GM18511 (cell line): ENCODE measurements at regions not wholly inside any gene's neighbourhood (a gene's known extent, or its start where the extent isn't known, plus 50 kb on each side); places are given as distances from the start of the nearest gene placed in this dataset.
"Not testable (repeated sequence)": the region's sequence is repeated elsewhere in the genome, so short reads cannot be mapped to it uniquely, and the experiment has no call there.

Source experiments
- ATAC-seq: cut with Tn5 transposase; IDR thresholded peaks from one replicate; pipeline ENCODE4 v1.9.1; 2021; ENCODE audit warnings: mild to moderate bottlenecking, moderate library complexity; ENCODE audit not compliant: unreplicated experiment

DNA sequence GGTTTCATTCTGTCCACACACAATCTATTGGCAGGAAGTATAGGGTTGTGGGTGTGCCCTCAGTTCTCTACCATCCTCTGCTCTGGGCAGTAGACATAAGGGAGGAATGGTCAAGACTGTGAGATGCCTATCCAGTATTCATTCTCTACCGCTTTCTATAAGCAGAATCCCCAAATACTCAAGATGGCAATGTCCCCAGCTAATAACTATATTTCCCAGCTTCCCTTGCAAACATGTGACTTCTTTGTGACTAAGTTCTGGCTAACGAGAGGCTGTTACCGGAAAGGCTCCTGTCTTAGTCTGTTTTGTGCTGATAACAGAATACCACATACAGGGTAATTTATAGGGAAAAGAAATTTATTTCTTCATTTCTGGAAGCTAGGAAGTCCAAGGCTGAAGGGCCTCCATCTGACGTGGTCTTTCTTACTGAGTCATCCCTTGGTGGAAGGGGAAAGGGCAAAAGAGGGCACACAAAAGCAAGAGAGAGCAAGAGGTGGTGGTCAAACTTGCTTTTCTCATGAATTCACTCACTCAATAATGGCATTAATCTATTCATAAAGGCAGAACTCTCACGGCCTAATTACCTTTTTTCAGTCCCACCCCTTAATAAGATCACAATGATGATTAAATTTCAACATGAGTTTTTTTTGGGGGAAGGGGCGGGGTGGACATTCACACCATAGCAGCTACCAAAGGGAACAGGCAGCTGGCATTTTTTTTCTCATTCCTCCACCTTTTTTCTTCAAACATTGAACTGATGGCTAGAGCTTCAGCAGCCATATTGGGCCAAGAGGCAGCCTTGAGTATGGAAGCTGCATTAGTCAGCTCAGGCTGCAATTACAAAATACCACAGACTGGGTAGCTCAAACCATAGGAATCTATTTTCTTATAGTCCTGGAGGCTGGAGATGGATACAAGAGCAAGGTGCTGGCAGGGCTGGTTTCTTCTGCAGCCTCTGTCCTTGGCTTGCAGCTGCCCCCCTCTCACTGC, 109.7 kb upstream of the OR9Q1 start:
- no peak for ATAC-seq

DNA sequence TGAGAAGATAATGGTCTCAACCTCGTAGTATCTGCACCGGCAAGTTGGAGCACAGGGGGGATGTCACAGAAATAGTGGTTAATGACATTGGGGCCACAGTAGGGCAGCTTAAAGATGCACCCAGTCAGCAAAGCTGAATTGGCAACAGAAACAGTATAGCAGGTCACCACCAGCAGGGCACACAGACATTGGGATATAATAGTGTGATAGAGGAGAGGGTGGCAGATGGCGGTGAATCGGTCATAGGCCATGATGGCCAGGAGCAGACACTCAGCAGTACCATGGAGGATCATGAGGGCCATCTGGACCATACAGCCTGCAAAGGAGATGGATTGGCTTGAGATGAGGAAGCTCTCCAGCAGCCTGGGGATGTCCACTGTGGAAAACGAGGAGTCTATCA, 106.0 kb upstream of the OR9Q1 start:
- no peak for ATAC-seq

DNA sequence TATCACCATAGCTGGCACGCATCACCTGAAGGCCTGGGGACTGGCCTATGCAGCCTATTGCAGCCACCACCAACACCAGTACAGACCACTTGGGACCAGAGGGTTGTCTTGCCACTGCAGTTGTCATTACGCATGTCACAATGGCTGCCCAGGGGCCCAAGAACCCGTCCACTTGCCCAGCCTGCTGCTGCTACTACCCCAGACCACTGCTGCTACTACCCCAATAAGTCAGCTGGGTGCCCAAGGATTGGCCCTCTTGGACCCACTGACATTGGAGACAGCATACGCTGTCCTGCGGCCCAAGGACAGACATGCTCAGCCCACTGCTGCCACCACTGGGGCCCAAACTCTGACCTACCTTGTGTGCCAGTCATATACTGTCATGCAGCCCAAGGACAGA, 102.7 kb upstream of the OR9Q1 start:
- no peak for ATAC-seq

DNA sequence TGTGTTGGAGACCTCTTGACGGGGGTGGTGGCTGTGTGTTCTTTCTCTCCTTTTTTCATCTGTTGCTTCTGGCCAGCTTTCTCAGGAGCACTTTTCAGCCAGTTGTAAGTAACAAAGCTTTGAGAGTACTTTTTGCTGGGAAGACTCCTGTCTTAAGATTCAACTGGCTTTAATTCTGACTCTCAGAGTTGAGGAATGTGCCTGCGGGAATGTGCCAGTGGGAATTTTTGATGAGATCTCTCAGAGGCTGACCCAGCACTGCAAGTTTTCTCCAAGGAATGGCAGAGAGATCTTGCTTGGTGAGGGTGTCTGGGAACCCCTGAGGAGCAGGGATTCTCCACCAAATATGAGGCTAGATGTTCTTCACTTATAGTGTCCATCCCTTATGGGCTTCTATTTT, 91.6 kb upstream of the OR9Q1 start:
- no peak for ATAC-seq

DNA sequence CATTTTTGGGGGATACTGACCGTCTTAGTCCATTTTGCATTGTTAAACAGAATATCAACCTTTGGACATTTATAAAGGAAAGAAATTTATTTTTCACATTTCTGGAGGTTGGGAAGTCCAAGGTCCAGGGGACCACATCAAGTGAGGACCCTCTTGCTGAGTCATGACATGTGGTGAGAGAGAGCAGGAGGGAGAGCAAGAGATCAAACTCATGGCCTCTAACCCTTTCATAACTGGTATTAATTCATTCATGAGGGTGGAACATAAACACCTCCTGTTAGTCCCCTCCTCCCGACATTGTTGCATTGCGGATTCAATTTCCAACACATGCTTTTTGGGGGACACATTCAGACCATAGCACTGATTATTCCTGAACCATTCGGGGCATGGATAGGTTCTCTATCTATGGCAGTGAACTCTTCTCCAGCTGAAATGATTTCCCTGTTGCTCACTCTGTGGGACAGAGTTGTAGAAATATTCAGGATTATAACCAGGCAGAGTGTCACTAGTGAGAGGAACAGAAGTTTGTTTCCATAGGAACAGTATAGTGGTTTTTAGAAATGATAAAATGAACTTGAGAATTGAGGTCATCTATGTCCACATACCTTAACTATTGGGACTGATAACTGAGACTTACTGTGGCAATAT, 88.2 kb upstream of the OR9Q1 start:
- ATAC-seq, result no peak

DNA sequence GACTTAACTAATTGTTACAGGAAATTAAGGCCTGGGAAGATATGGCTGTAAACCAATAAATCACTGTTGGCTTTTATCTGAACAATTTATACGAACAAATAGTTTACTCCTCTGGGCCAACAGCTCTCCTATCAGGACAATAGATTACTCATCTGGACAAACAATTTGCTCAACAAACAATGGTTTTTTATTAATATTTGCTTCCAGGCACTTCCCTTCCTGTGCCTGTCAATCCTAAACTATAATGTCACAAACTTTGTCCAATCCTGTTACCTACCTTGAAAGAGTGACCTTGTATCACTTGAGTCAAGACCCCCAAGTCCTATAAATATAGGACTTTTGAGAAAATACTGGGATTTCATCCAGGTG, 87.6 kb upstream of the OR9Q1 start:
- no peak for ATAC-seq

DNA sequence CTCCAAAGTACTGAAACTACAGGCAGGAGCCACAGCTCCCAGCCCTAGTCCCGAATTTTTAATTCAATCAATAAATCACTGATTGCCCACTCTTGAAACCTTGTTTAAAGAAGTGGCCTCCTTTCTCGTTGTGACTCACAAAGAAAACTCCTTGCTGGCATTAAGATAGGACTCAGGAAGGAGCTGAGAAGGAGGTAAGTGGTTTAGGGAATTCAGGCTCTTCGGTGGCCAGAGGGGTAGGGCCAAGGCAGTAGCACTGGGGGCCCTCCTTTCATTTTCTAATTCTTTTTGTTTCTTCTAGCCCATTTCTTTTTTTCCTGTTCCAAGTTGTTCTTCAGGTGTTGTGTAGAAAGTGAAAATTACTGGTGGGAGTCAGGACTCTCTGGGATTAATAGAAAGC, 86.2 kb upstream of the OR9Q1 start:
- no peak for ATAC-seq

DNA sequence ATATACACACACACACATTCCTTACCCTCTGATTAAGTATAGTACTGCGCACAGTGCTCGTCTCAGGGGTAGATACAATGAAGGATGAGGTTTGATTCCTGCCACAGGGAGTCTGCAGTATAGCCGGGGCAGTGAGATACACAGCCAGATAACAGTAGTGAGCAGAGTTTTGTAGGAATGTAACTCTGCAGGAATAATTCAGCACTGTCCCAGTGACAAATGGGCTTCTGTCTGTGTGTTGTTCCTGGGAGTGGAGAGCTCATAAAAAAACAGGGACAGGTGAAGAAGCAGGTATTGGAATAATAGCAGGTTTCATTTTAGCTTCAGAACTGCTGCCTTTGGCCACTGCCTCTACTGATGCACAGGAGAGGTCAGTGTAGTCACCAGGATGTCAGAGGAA, 85.3 kb upstream of the OR9Q1 start:
- no peak for ATAC-seq

DNA sequence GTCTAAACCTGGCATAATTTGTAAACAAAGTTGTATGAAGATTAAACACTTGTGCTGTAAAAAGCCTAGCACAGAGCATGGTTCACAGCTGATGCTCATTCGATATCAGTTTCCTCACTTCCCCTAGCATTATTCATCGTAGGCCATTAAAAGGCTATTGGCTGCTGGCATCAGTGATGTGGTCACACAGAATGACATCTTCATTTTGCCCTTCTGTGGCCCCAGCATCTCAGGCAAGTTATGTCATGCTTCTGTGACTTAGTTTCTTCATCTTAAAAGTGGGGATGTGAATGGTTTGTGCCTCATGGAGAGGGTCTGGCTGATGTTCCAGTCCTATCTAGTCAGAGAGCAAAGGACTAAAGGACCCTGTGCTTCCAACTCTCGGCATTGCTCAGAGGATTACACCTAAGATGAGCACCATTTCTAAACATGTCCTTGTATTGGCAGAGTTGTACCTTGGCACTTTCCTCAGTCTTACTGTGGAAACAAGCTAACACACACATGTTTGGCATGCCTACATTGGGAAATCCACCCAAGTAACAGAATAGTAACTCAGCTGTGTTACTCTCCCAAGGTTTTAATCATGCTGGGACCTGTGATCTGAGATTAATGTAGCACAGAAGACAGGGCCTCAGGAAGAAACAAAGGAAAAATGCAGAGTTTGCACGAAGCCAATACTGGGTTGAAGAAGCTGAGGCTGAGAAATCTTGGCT, 83.5 kb upstream of the OR9Q1 start:
- no peak for ATAC-seq

DNA sequence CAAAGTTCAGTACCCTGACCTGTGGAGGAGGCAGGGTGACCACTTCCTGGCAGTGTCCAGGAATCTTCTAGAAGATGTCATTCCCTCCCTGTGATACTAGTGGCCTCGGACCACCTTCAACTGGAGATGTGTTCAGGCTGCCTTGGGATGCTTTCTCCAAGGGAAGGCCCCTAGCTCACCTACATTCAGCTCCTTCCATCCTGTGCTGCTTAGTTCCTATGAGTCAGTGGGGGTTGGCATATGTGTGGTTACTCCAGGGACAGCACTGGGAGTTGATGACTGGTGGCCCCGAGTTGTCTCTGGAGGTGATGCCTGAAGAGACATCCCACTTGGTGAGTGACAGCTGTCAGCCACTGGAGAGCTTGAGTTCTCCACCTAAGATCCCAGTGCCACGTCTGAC, 81.8 kb upstream of the OR9Q1 start:
- no peak for ATAC-seq

DNA sequence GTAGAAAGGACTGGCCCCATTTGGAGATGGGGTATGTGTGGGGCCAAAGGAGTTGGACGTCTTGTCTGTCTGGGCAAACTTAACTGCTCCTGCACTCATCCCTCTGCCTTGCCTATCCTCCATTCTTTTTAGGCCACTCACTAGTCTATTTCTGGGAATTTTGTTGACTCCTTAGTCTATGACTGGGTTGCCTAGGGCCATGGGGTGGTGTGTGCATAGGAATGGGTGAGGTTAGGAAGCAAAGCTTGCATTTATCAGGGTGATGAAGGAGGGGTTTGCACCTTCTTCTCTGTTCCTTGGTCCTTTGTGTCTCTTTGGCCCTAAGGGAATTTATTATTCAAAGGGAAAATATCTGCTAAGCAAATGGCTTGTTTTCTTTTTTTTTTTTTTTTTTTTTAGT, 80.9 kb upstream of the OR9Q1 start:
- no peak for ATAC-seq

DNA sequence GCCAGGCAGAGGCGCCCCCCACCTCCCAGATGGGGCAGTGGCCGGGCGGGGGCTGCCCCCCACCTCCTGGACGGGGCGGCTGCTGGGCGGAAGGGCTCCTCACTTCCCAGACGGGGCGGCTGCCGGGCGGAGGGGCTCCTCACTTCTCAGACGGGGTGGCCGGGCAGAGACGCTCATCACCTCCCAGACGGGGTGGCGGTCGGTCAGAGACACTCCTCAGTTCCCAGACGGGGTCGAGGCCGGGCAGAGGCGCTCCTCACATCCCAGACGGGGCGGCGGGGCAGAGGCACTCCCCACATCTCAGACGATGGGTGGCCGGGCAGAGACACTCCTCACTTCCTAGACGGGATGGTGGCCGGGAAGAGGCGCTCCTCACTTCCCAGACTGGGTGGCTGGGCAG, 79.9 kb upstream of the OR9Q1 start:
- ATAC-seq, result not testable (repeated sequence)

DNA sequence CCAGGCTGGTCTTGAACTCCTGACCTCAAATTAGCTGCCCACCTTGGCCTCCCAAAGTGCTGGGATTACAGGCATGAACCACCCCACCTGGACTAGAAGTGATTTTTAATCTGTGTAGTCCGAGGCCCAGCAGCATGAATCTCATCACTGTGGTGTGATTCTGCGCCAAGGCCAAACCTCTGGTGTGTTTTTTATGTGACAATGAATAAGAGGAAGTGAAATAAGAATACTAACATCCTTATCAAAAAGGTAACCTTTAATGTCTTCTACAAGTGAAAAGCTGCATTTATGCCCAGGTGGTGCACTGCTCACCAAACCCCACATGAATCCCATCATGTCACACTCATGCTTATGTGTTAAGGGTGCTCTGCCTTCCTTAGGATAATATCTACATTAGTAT, 77.1 kb upstream of the OR9Q1 start:
- ATAC-seq, result no peak

DNA sequence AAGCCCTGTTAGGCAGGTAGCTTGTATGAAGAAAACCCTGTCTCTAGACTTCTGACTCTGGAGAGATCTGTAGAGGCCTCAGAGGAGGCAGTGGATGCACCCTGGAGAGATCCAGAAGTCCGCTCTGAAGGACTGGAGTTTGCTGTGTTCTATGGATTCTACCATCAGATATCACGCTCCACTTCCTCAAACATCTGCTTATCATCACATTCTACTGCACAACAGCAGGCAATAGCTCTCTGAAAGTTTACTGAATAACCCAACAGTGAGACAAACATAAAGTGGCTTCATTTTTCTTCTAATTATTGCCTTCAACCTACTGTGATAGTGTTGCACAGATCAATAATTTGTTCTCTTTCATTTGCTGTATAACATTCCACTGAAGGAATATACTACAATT, 59.0 kb upstream of the OR9Q1 start:
- ATAC-seq, result no peak

DNA sequence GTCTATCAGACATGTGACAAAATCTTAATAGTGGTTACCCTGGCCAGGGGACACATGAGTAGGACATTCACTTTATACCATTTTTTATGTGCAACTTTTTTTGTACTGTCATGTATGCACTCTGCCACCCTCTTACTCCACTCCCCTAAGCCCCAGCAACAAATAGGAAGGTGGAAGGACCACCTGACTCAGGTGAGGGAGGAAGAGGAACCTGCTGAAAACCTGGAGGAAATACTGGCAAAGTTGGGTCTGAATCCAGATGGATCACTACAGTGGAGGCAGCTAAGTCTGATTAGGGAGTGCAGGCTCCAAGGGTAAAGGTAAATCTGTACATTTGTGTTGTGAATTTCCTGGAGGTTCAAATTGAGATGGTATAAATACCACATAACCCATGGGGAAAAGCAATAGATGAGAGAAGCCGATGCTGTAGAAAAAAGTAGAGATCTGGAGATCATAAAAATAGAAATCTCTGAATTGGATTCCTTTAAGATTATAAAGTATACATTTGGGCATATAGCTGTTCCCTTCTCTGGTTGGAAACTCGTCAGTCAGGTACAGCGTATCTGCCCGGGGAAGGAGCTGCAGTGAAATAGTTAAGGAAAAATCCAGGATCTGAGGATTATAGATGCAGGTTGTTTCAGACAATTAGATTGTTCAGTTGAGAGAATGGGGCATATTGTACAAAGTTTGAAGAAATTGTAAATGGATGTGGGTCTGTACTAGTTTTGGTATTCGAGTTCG, 52.2 kb upstream of the OR9Q1 start:
- ATAC-seq, result no peak

DNA sequence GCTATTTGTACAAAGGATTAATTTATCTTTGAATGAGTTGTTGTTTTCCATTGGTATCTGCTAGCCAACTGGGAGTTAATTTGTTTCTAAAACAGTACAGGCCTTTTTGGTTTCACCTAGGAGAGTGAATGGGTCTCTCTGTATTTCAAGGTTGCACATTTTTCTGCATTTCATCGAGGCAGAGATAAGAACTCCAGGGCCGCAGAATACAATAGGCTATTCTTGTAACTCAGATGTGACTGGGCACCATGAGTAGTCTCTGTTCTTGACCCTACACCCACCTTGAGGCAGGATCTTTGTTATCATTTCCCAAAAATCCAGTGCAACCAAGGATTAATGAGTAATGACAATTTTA, 51.7 kb upstream of the OR9Q1 start:
- no peak for ATAC-seq
